ES-I3 (cell line): ENCODE measurements at regions not wholly inside any gene's neighbourhood (a gene's known extent, or its start where the extent isn't known, plus 50 kb on each side); places are given as distances from the start of the nearest gene placed in this dataset.

Source experiments
- H3K36me3 ChIP-seq: 2 replicates; pipeline ENCODE4 v1.6.1; 2013; ENCODE audit warnings: mild to moderate bottlenecking, low read length, control low read depth, moderate library complexity; ENCODE audit not compliant: insufficient read depth
- H3K4me1 ChIP-seq: 2 replicates; pipeline ENCODE4 v1.6.1; 2013; ENCODE audit warnings: mild to moderate bottlenecking, control low read depth, low read length; ENCODE audit not compliant: insufficient read depth
- H3K9ac ChIP-seq: 2 replicates; pipeline ENCODE4 v1.6.1; 2013; ENCODE audit warnings: low read depth, mild to moderate bottlenecking, low read length, moderate library complexity
- H3K9me3 ChIP-seq: 2 replicates; pipeline ENCODE4 v1.6.1; 2013; ENCODE audit warnings: mild to moderate bottlenecking, low read length, moderate library complexity; ENCODE audit not compliant: control insufficient read depth, insufficient read depth

GRCh38 chr2:39535636-39536185, 98.6 kb upstream of the MAP4K3 start:
- Histone ChIP-seq H3K36me3 (no peaks in the 10 kb centered on the region), H3K9me3 (no peaks in the 10 kb centered on the region; the same call in 1 of the 2 replicates), H3K4me1 (peaks cover 5% of the 10 kb centered on the region; the same call in 1 of the 2 replicates), H3K9ac (no peak overlapping the region)

GRCh38 chr2:39537150-39537549, 100.1 kb upstream of the MAP4K3 start:
- no peaks in the 10 kb centered on the region; the same call in 1 of the 2 replicates for H3K9me3 ChIP-seq
- H3K4me1 ChIP-seq: peaks cover 5% of the 10 kb centered on the region; the same call in 1 of the 2 replicates
- no peaks in the 10 kb centered on the region for H3K36me3 ChIP-seq
- H3K9ac ChIP-seq: no peak overlapping the region

GRCh38 chr2:39538718-39539117, 101.6 kb upstream of the MAP4K3 start:
- Histone ChIP-seq H3K9ac (no peak overlapping the region), H3K9me3 (no peaks in the 10 kb centered on the region; the same call in 1 of the 2 replicates), H3K36me3 (no peaks in the 10 kb centered on the region), H3K4me1 (peaks cover 5% of the 10 kb centered on the region; the same call in 1 of the 2 replicates)

GRCh38 chr2:39540414-39540813, 103.3 kb upstream of the MAP4K3 start:
- no peak overlapping the region for H3K9ac ChIP-seq
- H3K4me1 ChIP-seq: peaks cover 3% of the 10 kb centered on the region; the same call in 1 of the 2 replicates
- H3K36me3 ChIP-seq: no peaks in the 10 kb centered on the region
- no peaks in the 10 kb centered on the region; the same call in 1 of the 2 replicates for H3K9me3 ChIP-seq

GRCh38 chr2:39541011-39541930, 104.2 kb upstream of the MAP4K3 start:
- peaks cover 3% of the 10 kb centered on the region; the same call in 1 of the 2 replicates for H3K4me1 ChIP-seq
- no peaks in the 10 kb centered on the region; the same call in 1 of the 2 replicates for H3K9me3 ChIP-seq
- H3K36me3 ChIP-seq: no peaks in the 10 kb centered on the region
- no peak overlapping the region for H3K9ac ChIP-seq

- Histone ChIP-seq H3K9ac (no peak overlapping the region), H3K36me3 (no peaks in the 10 kb centered on the region), H3K9me3 (peaks cover 2% of the 10 kb centered on the region; the same call in 1 of the 2 replicates)
Measured at GRCh38 chr2:39542523-39542922, 105.4 kb upstream of the MAP4K3 start.

GRCh38 chr2:39545957-39546356, 108.9 kb upstream of the MAP4K3 start:
- Histone ChIP-seq H3K9me3 (0 out of 2 replicates have a peak, but pooled peaks cover 7% of the 10 kb centered on the region), H3K4me1 (peaks cover 7% of the 10 kb centered on the region; the same call in 1 of the 2 replicates), H3K9ac (no peak overlapping the region), H3K36me3 (no peaks in the 10 kb centered on the region)

More at GRCh38 chr2:39542523-39542922, 105.4 kb upstream of the MAP4K3 start:
- H3K4me1 ChIP-seq: peaks cover 3% of the 10 kb centered on the region; the same call in 1 of the 2 replicates

GRCh38 chr2:39546409-39546808, 109.3 kb upstream of the MAP4K3 start:
- H3K9ac ChIP-seq: no peak overlapping the region
- H3K36me3 ChIP-seq: no peaks in the 10 kb centered on the region
- 0 out of 2 replicates have a peak, but pooled peaks cover 7% of the 10 kb centered on the region for H3K9me3 ChIP-seq
- peaks cover 7% of the 10 kb centered on the region; the same call in 1 of the 2 replicates for H3K4me1 ChIP-seq

- 0 out of 2 replicates have a peak, but pooled peaks cover 7% of the 10 kb centered on the region for H3K9me3 ChIP-seq
- H3K9ac ChIP-seq: no peak overlapping the region
- no peaks in the 10 kb centered on the region for H3K36me3 ChIP-seq
- peaks cover 7% of the 10 kb centered on the region; the same call in 1 of the 2 replicates for H3K4me1 ChIP-seq
Measured at GRCh38 chr2:39546937-39547336, 109.9 kb upstream of the MAP4K3 start.

GRCh38 chr2:39547811-39548719, 111.0 kb upstream of the MAP4K3 start:
- Histone ChIP-seq H3K36me3 (no peaks in the 10 kb centered on the region), H3K9me3 (0 out of 2 replicates have a peak, but pooled peaks cover 7% of the 10 kb centered on the region), H3K4me1 (peaks cover 7% of the 10 kb centered on the region; the same call in 1 of the 2 replicates), H3K9ac (no peak overlapping the region)

- Histone ChIP-seq H3K4me1 (0 out of 2 replicates have a peak, but pooled peaks cover 3% of the 10 kb centered on the region), H3K36me3 (no peaks in the 10 kb centered on the region), H3K9me3 (0 out of 2 replicates have a peak, but pooled peaks cover 7% of the 10 kb centered on the region), H3K9ac (no peak overlapping the region)
Measured at GRCh38 chr2:39549000-39549399, 111.9 kb upstream of the MAP4K3 start.

GRCh38 chr2:39549718-39550464, 112.8 kb upstream of the MAP4K3 start:
- Histone ChIP-seq H3K4me1 (0 out of 2 replicates have a peak, but pooled peaks cover 3% of the 10 kb centered on the region), H3K36me3 (no peaks in the 10 kb centered on the region), H3K9ac (no peak overlapping the region), H3K9me3 (0 out of 2 replicates have a peak, but pooled peaks cover 7% of the 10 kb centered on the region)

- H3K4me1 ChIP-seq: 0 out of 2 replicates have a peak, but pooled peaks cover 3% of the 10 kb centered on the region
- no peak overlapping the region for H3K9ac ChIP-seq
- 0 out of 2 replicates have a peak, but pooled peaks cover 7% of the 10 kb centered on the region for H3K9me3 ChIP-seq
- no peaks in the 10 kb centered on the region for H3K36me3 ChIP-seq
Measured at GRCh38 chr2:39550701-39551285, 113.7 kb upstream of the MAP4K3 start.
